ENCODE measurements at regions not wholly inside any gene's neighbourhood (a gene's known extent, or its start where the extent isn't known, plus 50 kb on each side); places are given as distances from the start of the nearest gene placed in this dataset.

DNA sequence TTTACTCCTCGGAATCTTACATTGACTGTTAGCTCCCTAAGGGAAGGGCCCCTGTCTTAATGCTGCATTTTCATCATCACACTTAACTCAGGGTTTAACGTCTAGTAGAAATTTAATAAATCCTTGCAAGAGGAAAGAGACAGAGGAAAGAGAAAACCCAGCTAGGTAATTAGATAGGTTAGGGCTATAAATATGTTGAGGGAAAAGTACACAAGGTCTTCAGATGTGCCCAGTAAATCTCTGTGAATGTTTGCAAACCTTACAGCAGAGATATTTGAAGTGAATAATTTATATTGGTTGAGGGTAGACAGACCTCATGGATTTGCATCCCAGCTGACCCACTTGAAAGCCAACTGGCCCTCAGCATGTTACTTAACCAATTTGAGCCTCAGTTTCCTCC, 315.5 kb upstream of the NPVF start:
- TF ChIP-seq, protein P1, sequence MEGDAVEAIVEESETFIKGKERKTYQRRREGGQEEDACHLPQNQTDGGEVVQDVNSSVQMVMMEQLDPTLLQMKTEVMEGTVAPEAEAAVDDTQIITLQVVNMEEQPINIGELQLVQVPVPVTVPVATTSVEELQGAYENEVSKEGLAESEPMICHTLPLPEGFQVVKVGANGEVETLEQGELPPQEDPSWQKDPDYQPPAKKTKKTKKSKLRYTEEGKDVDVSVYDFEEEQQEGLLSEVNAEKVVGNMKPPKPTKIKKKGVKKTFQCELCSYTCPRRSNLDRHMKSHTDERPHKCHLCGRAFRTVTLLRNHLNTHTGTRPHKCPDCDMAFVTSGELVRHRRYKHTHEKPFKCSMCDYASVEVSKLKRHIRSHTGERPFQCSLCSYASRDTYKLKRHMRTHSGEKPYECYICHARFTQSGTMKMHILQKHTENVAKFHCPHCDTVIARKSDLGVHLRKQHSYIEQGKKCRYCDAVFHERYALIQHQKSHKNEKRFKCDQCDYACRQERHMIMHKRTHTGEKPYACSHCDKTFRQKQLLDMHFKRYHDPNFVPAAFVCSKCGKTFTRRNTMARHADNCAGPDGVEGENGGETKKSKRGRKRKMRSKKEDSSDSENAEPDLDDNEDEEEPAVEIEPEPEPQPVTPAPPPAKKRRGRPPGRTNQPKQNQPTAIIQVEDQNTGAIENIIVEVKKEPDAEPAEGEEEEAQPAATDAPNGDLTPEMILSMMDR (IDR thresholded peaks at IDR 0.05; ENCODE audit: borderline replicate concordance, extremely low read depth, low read length, poor library complexity, severe bottlenecking), result no peak
- no peak for TF ChIP-seq EZH2 (IDR thresholded peaks at IDR 0.05; ENCODE audit: borderline replicate concordance, low read depth, low read length, severe bottlenecking)
